Immature natural killer cell (primary cell): ENCODE measurements at regions not wholly inside any gene's neighbourhood (a gene's known extent, or its start where the extent isn't known, plus 50 kb on each side); places are given as distances from the start of the nearest gene placed in this dataset.

ENCODE experiments used
- DNase-seq, 3 donors: peaks; one replicate each; pipeline ENCODE4 v3.0.0; 2022; ENCODE audit warnings: mixed read lengths in 1 of 3
- H3K27ac Mint-ChIP-seq, 6 donors: one replicate each; pipeline ENCODE4 v1.8.0; 2020; ENCODE audit warnings: mixed read lengths in 6 of 6, mild to moderate bottlenecking in 5 of 6, inconsistent platforms in 4 of 6, moderate library complexity in 3 of 6
- H3K27me3 Mint-ChIP-seq, 3 donors: one replicate each; pipeline ENCODE4 v1.8.0; 2020 to 2021; ENCODE audit warnings: low read depth in 3 of 3, mild to moderate bottlenecking in 3 of 3, mixed read lengths in 3 of 3, moderate library complexity in 3 of 3, inconsistent platforms in 1 of 3
- H3K36me3 Mint-ChIP-seq, 3 donors: one replicate each; pipeline ENCODE4 v1.8.0; 2020; ENCODE audit warnings: mixed read lengths in 3 of 3, inconsistent platforms in 2 of 3, mild to moderate bottlenecking in 2 of 3
- H3K4me1 Mint-ChIP-seq, 2 donors: one replicate each; pipeline ENCODE4 v1.8.0; 2020; ENCODE audit warnings: inconsistent platforms in 2 of 2, mild to moderate bottlenecking in 2 of 2, mixed read lengths in 2 of 2, moderate library complexity in 1 of 2
- H3K4me3 Mint-ChIP-seq, 5 donors: one replicate each; pipeline ENCODE4 v1.8.0; 2020; ENCODE audit warnings: mild to moderate bottlenecking in 5 of 5, mixed read lengths in 5 of 5, inconsistent platforms in 3 of 5, moderate library complexity in 3 of 5
- H3K9me3 Mint-ChIP-seq, 6 donors: one replicate each; pipeline ENCODE4 v1.8.0; 2020; ENCODE audit warnings: mild to moderate bottlenecking in 6 of 6, mixed read lengths in 6 of 6, inconsistent platforms in 4 of 6, moderate library complexity in 3 of 6

DNA sequence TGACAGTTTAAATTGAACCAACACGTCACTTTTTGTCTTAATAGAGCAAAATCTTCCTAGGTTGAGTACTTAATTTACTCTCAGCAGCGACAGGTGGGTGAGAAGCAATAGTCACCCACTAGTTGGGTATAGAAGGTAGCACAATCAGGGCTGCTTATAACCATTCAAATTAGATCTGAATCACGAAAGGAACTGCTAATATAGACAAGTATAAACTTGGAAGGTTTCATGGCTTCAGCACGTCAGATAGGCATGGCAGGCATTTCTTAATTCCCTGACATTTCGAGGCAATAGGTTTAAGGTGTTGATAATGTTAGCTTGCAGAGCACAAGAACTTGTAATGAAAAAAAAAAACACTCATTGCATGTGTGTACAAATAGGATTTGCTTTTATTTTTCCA is 853.4 kb downstream of the PCDH7 start:
- Mint-ChIP-seq H3K27me3 (no peaks in the 10 kb centered on the region), H3K9me3 (peaks cover 5 to 46% (median 12%) of the 10 kb centered on the region in 6 donors), H3K36me3 (no peaks in the 10 kb centered on the region), H3K4me3 (no peak overlapping the region), H3K27ac (no peak overlapping the region), H3K4me1 (no peaks in the 10 kb centered on the region)
- no peak for DNase-seq

DNA sequence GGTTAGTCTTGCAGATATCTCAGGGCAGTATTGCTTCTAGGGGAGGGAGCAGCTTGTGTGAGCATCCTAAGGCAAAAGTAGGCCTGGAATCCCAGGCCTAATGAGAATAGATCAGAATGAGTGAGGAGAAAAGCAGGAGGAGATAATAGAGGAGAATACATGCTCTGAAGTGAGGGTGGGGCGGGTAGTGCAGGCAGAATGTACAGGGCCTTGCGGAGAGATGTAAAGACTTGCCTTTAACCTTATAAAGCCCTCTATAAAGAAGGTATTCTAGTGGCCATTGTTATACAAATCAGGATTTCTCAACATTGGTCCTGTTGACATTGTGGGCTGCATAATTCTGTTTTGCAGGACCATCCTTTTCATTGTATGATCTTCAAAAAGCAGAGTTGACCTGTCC is 855.3 kb downstream of the PCDH7 start:
- H3K9me3 Mint-ChIP-seq: peaks cover 7 to 42% (median 14%) of the 10 kb centered on the region in 6 donors
- no peak overlapping the region for H3K27ac Mint-ChIP-seq
- H3K4me3 Mint-ChIP-seq: no peak overlapping the region

DNA sequence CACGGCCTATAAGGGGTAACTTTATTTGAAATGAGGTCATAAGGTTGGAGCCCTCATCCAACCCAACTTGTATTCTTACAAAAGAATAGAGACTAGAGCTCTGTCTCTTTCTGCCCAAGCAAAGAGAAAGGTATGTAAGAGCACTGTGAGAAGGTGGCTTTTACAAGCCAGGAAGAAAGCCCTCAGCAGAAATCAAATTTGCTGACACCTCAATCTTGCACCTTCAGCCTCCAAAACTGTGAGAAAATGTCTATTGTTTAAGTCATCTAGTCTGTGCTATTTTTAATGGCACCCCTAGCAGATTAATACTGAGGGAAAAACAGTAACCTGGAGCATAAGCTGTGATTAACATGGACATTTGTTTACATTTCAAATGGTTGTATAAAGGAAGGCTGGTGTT is 860.7 kb downstream of the PCDH7 start:
- peaks cover 0 to 1% (median 0%) of the 10 kb centered on the region in 3 donors for H3K27me3 Mint-ChIP-seq
- H3K9me3 Mint-ChIP-seq: peaks cover 0 to 19% (median 5%) of the 10 kb centered on the region in 6 donors
- H3K4me1 Mint-ChIP-seq: no peaks in the 10 kb centered on the region
- no peaks in the 10 kb centered on the region for H3K36me3 Mint-ChIP-seq
- no peak for DNase-seq
- no peak overlapping the region for H3K4me3 Mint-ChIP-seq
- H3K27ac Mint-ChIP-seq: no peak overlapping the region

More for the DNA sequence above, 855.3 kb downstream of the PCDH7 start:
- H3K36me3 Mint-ChIP-seq: no peaks in the 10 kb centered on the region
- H3K27me3 Mint-ChIP-seq: peaks cover 0 to 1% (median 0%) of the 10 kb centered on the region in 3 donors
- no peak for DNase-seq
- H3K4me1 Mint-ChIP-seq: no peaks in the 10 kb centered on the region

DNA sequence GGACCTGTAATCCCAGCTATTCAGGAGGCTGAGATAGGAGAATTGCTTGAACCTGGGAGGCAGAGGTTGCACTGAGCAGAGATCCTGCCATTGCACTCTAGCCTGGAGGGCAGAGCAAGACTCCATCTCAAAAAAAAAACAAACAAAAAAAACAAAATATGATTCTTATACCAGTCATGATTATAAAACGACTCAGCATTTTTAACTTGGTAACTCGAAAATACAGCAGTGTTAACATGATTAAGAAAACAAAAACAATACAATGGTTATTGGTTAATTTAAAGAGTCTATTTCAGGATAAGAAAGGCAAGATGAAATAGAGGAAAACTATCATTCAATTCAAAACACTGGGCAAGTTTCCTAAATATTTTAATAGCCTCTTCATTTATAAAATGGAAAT is 865.3 kb downstream of the PCDH7 start:
- H3K9me3 Mint-ChIP-seq: peaks cover 3 to 27% (median 9%) of the 10 kb centered on the region in 6 donors
- H3K27ac Mint-ChIP-seq: no peak overlapping the region
- no peaks in the 10 kb centered on the region for H3K27me3 Mint-ChIP-seq
- H3K4me3 Mint-ChIP-seq: no peak overlapping the region
- H3K4me1 Mint-ChIP-seq: no peaks in the 10 kb centered on the region
- no peaks in the 10 kb centered on the region for H3K36me3 Mint-ChIP-seq
- no peak for DNase-seq

DNA sequence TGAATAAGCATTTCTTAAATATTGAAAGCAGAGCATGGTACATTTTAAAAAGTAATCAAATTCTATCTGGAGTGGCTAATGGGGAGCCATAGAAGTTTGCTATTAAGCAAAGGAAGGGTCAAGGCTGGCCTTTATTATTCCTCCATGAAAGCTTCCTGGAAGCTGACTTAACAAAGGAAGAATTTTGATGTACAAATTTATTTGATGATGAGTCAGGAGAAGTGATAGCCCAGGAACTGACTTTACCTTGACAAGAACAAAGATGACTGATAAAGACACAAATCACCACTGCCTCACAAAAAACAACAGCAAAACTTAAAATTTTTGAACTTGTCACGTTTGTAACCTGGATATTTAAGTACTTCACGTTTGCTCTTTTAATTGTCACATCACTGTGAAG is 872.1 kb downstream of the PCDH7 start:
- Mint-ChIP-seq H3K27me3 (no peaks in the 10 kb centered on the region), H3K4me1 (no peaks in the 10 kb centered on the region), H3K4me3 (no peak overlapping the region), H3K9me3 (peaks cover 6 to 47% (median 23%) of the 10 kb centered on the region in 6 donors), H3K36me3 (no peaks in the 10 kb centered on the region), H3K27ac (no peak overlapping the region)
- no peak for DNase-seq

DNA sequence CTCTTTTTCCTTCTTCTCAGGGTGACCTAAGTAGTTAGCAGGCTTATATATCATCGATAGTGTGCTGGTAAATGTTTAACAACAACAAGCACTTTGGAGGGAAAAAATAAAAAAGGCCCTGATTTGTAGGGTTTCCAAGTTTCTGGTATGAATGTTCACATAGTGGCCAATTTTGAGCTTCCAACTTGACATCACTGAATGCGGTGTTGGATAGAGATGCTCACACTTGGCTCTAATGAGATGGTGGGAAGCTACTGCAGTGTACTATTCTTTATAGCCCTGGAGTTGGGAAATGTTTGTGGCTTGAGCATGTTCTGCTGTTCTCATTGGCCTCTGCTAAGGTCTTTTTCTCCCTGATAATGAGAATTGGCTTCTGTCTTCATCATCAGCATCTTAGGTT is 875.3 kb downstream of the PCDH7 start:
- Mint-ChIP-seq H3K27ac (no peak overlapping the region), H3K4me1 (no peaks in the 10 kb centered on the region), H3K36me3 (no peaks in the 10 kb centered on the region), H3K4me3 (no peak overlapping the region), H3K27me3 (no peaks in the 10 kb centered on the region), H3K9me3 (peaks cover 11 to 46% (median 27%) of the 10 kb centered on the region in 6 donors)
- no peak for DNase-seq

DNA sequence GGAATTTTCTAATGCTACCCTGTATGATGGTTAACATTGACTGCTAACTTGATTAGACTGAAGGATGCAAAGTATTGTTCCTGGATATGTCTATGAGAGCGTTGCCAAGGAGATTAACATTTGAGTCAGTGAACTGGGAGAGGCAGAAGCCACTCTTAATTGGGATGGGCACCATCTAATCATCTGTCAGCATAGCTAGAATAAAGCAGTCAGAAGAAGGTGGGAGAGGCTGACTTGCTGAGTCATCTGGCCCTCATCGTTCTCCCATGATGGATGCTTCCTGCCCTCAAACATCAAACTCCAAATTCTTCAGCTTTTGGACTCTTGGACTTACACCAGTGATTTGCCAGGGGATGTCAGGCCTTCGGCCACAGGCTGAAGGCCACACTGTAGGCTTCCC is 878.5 kb downstream of the PCDH7 start:
- Mint-ChIP-seq H3K9me3 (peaks cover 11 to 30% (median 24%) of the 10 kb centered on the region in 6 donors), H3K27ac (no peak overlapping the region), H3K36me3 (no peaks in the 10 kb centered on the region), H3K27me3 (no peaks in the 10 kb centered on the region), H3K4me3 (no peak overlapping the region), H3K4me1 (no peaks in the 10 kb centered on the region)
- DNase-seq: no peak

DNA sequence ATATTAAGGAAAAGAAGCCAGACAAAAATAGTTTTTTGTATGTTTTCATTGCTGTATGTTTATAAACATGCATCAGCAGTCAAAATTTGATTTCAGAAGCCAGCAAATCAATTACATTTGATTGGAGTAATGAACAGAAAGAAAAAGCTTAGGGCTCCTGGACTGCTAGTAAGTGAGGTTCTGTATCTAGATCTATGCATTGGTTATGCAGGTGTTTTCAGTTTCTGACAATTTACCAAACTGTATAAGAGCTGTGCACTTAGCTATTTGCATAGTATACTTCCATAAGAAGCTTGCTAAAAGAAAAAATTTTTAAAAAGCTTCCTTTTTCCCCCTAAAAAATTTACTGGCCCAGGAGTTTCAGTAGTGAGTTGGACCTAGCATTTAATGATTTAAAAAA is 881.6 kb downstream of the PCDH7 start:
- H3K9me3 Mint-ChIP-seq: peaks cover 8 to 41% (median 25%) of the 10 kb centered on the region in 6 donors
- no peak overlapping the region for H3K4me3 Mint-ChIP-seq
- no peaks in the 10 kb centered on the region for H3K27me3 Mint-ChIP-seq
- no peak overlapping the region for H3K27ac Mint-ChIP-seq
- DNase-seq: no peak
- H3K36me3 Mint-ChIP-seq: no peaks in the 10 kb centered on the region
- H3K4me1 Mint-ChIP-seq: no peaks in the 10 kb centered on the region

DNA sequence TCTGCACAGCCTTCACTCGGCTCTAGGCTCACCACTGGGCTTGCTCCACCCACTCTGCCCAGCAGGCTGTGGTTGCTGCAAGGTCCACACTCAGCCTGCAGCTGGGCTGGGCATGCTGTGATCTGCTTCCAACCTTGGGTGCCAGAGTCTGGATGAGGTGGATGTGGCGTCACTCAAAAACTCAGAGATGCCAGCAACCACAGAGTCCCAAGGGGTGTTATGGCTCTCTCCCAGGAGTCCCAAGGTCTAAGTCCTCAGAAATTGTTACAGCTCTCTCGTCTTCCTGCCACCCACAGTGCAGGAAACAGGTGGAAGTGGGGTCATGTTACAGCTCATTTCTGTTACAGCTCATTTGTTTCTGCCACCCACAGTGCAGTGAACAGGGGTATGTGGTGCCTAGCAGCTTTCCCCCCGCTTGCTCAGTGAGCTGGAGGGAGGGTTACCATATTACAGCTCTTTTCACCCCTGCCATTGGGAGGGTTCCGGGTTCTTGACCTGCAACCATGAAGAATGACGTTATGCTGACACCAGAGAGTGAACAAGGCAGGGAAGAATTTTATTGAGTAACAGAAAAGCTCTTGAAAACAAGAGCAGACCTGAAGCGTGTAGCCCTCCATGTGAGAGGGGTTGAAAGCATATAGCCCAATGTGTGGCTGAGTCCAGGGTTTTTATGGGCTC is 893.9 kb downstream of the PCDH7 start:
- H3K9me3 Mint-ChIP-seq: peaks cover 4 to 44% (median 15%) of the 10 kb centered on the region in 6 donors
- peaks cover 0 to 1% (median 0%) of the 10 kb centered on the region in 3 donors for H3K27me3 Mint-ChIP-seq
- no peak for DNase-seq
- H3K36me3 Mint-ChIP-seq: peaks cover 0 to 3% (median 2%) of the 10 kb centered on the region in 3 donors
- H3K27ac Mint-ChIP-seq: no peak overlapping the region
- H3K4me3 Mint-ChIP-seq: no peak overlapping the region
- H3K4me1 Mint-ChIP-seq: no peaks in the 10 kb centered on the region

DNA sequence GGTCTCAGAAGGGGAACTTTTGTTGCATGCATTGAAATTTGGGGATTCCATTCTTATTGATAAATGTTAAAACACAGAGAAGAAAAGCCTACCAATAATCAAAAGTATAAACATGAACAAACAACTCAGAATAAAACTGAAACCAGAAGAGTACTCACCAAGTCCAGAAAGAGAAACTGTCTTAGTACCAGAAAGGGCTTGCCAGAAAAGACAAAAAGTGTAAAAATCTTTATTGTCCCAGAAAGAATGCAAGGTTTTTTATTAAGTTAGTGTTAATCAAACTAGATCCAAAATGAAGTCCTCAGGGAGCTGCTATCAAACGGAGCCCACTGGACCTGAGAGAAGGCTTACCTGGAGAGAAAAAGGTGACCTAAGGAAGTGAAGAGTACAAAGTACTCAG is 897.5 kb downstream of the PCDH7 start:
- Mint-ChIP-seq H3K4me3 (no peak overlapping the region), H3K27me3 (no peaks in the 10 kb centered on the region), H3K9me3 (peaks cover 3 to 50% (median 19%) of the 10 kb centered on the region in 6 donors), H3K4me1 (no peaks in the 10 kb centered on the region), H3K27ac (no peak overlapping the region), H3K36me3 (no peaks in the 10 kb centered on the region)
- DNase-seq: no peak

DNA sequence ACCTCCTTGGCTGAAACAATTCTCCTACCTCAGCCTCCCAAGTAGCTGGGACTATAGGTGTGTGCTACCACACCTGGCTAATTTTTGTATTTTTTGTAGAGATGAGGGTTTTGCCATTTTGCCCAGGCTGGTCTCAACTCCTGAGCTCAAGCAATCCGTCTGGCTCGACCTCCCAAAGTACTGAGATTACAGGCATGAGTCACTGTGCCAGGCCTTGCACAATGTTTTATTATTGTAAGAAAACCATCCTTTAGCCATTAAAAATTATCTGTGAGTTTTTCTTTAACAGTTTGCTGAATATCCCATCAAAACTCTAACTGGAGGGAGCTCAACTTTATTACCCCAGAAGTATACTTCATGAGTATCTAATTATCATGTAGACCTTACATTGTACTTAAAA is 900.3 kb downstream of the PCDH7 start:
- Mint-ChIP-seq H3K4me3 (no peak overlapping the region), H3K27ac (no peak overlapping the region), H3K36me3 (no peaks in the 10 kb centered on the region), H3K9me3 (peaks cover under 1 to 51% (median 25%) of the 10 kb centered on the region in 6 donors), H3K27me3 (no peaks in the 10 kb centered on the region), H3K4me1 (no peaks in the 10 kb centered on the region)
- DNase-seq: no peak

DNA sequence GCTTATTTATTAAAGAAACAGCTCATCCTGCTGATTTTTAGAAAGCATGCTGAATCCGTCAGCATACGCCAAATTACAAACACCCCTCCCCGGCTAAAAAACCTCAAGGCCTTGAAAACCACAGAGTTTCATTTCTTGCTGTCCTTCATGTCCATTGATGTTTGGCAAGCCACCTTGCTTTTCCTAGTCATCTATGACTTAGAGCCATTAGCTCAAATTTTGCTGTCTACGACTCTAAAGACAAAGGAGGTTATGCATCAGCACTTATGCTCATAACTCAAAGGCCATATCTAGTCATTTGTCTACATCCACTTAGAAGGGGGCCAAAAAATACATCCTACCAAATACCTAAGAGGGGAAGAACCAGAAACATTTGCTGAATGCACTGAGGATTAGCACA is 925.1 kb downstream of the PCDH7 start:
- peaks cover 5 to 40% (median 22%) of the 10 kb centered on the region in 6 donors for H3K9me3 Mint-ChIP-seq
- DNase-seq: no peak
- no peak overlapping the region for H3K4me3 Mint-ChIP-seq
- no peaks in the 10 kb centered on the region for H3K36me3 Mint-ChIP-seq
- no peaks in the 10 kb centered on the region for H3K27me3 Mint-ChIP-seq
- H3K4me1 Mint-ChIP-seq: no peaks in the 10 kb centered on the region
- H3K27ac Mint-ChIP-seq: no peak overlapping the region

DNA sequence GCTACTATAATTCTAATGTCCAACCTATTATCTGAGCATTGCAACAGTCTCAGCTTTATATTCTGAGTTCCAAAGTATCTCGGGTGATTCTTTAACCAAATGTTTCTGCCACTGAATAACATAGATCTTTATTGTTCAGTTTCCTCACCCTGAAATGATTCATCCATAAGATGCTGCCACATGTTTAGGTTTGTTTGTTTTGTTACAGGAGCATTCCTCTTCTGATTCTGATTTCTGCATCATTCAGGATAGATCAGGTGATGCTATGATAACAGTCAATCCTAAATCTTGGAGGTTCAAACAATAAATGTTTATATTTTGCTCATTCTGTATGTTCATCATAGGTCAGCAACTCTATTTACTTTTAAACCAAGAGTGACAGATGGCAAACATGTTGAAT is 927.6 kb downstream of the PCDH7 start:
- H3K4me3 Mint-ChIP-seq: no peak overlapping the region

DNA sequence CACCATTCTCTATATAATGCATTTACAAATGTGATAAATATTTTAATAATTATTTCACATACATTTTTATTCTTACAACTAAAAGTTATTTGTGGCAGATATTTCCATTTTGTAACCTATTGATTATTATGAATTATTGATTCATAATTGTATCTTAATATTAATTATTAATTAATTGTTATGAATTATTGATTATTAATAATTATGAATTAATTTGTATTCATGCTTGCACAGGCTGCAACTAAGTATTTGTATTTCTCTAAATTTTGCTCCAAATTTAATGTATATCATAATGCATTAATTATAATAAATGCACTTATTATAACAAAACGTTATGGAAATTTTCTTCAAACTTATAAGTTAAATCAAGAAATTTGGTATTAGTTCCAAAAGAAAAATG is 929.7 kb downstream of the PCDH7 start:
- Mint-ChIP-seq H3K4me3 (no peak overlapping the region), H3K9me3 (peaks cover 3 to 39% (median 22%) of the 10 kb centered on the region in 6 donors), H3K27me3 (no peaks in the 10 kb centered on the region), H3K4me1 (no peaks in the 10 kb centered on the region), H3K27ac (no peak overlapping the region), H3K36me3 (no peaks in the 10 kb centered on the region)
- DNase-seq: no peak

More for the DNA sequence above, 927.6 kb downstream of the PCDH7 start:
- Mint-ChIP-seq H3K9me3 (peaks cover 7 to 45% (median 21%) of the 10 kb centered on the region in 6 donors), H3K36me3 (no peaks in the 10 kb centered on the region), H3K4me1 (no peaks in the 10 kb centered on the region), H3K27me3 (no peaks in the 10 kb centered on the region), H3K27ac (no peak overlapping the region)
- no peak for DNase-seq

DNA sequence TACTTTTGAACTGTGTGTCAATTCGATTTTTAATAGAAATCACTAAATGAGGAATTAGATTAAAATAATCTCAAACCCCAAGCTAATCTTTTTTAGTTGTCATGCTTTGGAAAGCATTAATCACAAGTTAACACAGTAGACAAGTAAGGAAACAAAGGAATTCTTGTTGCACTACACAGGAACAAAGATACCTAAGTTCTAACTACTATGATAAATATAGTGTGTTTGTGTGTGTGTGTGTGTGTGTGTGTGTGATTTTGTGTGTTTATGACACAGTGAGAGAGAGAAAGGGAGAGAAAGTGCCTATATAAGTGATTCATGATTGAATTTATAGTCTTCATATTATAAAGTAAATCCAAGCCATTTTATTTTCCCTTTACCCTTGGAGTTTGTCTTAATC is 931.4 kb downstream of the PCDH7 start:
- Mint-ChIP-seq H3K27ac (no peak overlapping the region), H3K36me3 (no peaks in the 10 kb centered on the region), H3K9me3 (peaks cover under 1 to 34% (median 20%) of the 10 kb centered on the region in 6 donors), H3K4me1 (no peaks in the 10 kb centered on the region), H3K27me3 (no peaks in the 10 kb centered on the region), H3K4me3 (no peak overlapping the region)
- no peak for DNase-seq
